IPS-20b (cell line): ENCODE measurements at regions not wholly inside any gene's neighbourhood (a gene's known extent, or its start where the extent isn't known, plus 50 kb on each side); places are given as distances from the start of the nearest gene placed in this dataset.

ENCODE experiments used
- H3K27ac ChIP-seq: one replicate; pipeline ENCODE4 v1.5.1; 2013; ENCODE audit warnings: low read length
- H3K27me3 ChIP-seq: 2 replicates; pipeline ENCODE4 v1.6.1; 2013; ENCODE audit warnings: mild to moderate bottlenecking, low read length, inconsistent platforms; ENCODE audit not compliant: insufficient read depth
- H3K36me3 ChIP-seq: 2 replicates; pipeline ENCODE4 v1.6.1; 2013; ENCODE audit warnings: low read depth, mild to moderate bottlenecking, inconsistent platforms, low read length, moderate library complexity; ENCODE audit not compliant: insufficient read depth
- H3K4me1 ChIP-seq: 2 replicates; pipeline ENCODE4 v1.6.1; 2013; ENCODE audit warnings: mild to moderate bottlenecking, control low read depth, inconsistent platforms, low read length, moderate library complexity; ENCODE audit not compliant: insufficient read depth
- H3K4me3 ChIP-seq: 2 replicates; pipeline ENCODE4 v1.5.1; 2013; ENCODE audit warnings: mild to moderate bottlenecking, low read length, inconsistent platforms
- H3K9ac ChIP-seq: 2 replicates; pipeline ENCODE4 v1.6.1; 2013; ENCODE audit warnings: low read depth, mild to moderate bottlenecking, inconsistent platforms, low read length, moderate library complexity
- H3K9me3 ChIP-seq: 2 replicates; pipeline ENCODE4 v1.6.1; 2013; ENCODE audit warnings: mild to moderate bottlenecking, low read depth, low read length, inconsistent platforms; ENCODE audit not compliant: insufficient read depth

- Histone ChIP-seq H3K9me3 (no peaks in the 10 kb centered on the region), H3K27ac (no peak overlapping the region), H3K27me3 (no peaks in the 10 kb centered on the region), H3K4me3 (no peak overlapping the region), H3K36me3 (no peaks in the 10 kb centered on the region), H3K9ac (no peak overlapping the region; the same call in 1 of the 2 replicates), H3K4me1 (0 out of 2 replicates have a peak, but pooled peaks cover 2% of the 10 kb centered on the region)
These were observed 505.4 kb downstream of the SUCLG1 start for GRCh38 chr2:83953697-83954096.

- Histone ChIP-seq H3K27me3 (no peaks in the 10 kb centered on the region), H3K36me3 (no peaks in the 10 kb centered on the region), H3K9ac (no peak overlapping the region), H3K9me3 (no peaks in the 10 kb centered on the region), H3K27ac (no peak overlapping the region), H3K4me1 (0 out of 2 replicates have a peak, but pooled peaks cover 2% of the 10 kb centered on the region), H3K4me3 (no peak overlapping the region)
These were observed 507.6 kb downstream of the SUCLG1 start for GRCh38 chr2:83951378-83951947.

- Histone ChIP-seq H3K9me3 (no peaks in the 10 kb centered on the region), H3K9ac (no peak overlapping the region), H3K4me1 (peaks cover 10% of the 10 kb centered on the region; the same call in 1 of the 2 replicates), H3K4me3 (no peak overlapping the region), H3K27me3 (no peaks in the 10 kb centered on the region), H3K27ac (no peak overlapping the region), H3K36me3 (no peaks in the 10 kb centered on the region)
These were observed 509.7 kb downstream of the SUCLG1 start for GRCh38 chr2:83949361-83949760.

DNA sequence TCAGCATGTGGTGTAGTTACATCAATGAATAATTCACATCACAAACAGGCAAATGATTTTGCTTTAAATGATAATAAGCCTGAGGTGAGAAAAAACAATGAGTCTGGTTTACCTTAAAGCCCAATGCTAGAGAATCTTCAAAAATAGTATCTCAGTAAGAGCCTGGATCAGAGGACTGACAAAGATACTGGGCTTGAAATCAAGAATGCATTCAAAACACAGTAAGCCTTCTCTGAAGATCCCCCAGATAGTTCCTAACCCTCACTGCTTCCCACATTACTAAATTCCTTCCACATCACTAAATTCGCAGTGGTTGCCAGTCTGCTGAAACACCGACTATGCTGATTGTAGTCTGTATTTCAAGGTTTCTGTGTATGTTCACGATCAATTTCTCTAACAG is 514.9 kb downstream of the SUCLG1 start:
- peaks cover 12% of the 10 kb centered on the region for H3K27me3 ChIP-seq
- H3K27ac ChIP-seq = no peak overlapping the region
- H3K4me1 ChIP-seq = peaks cover 16% of the 10 kb centered on the region; the same call in 1 of the 2 replicates
- no peak overlapping the region; the same call in 1 of the 2 replicates for H3K9ac ChIP-seq
- H3K9me3 ChIP-seq = no peaks in the 10 kb centered on the region
- no peaks in the 10 kb centered on the region for H3K36me3 ChIP-seq
- peak overlapping the region; percentile 9; the same call in 1 of the 2 replicates for H3K4me3 ChIP-seq

DNA sequence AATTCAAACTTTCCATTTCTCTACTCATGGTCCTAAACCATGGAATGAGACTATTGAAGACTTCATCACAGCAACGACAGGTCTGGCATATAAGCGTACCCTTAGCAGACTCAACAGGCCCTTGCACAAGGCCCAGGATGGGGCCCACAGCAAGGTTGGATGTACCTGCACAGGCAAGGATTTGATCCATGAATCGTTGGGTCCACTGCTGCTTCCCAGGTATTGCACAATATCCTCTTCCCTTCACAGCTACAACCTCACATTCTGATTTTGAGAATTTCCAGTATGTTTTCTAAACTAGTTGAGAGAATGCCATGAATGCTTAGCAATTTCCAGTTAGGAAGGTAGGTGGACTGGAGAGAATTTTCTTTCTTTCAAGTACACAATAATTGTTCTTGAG is 515.8 kb downstream of the SUCLG1 start:
- H3K4me3 ChIP-seq = no peak overlapping the region

GRCh38 chr2:83941886-83942285 is 517.2 kb downstream of the SUCLG1 start:
- H3K27me3 ChIP-seq = peaks cover 12% of the 10 kb centered on the region
- H3K9ac ChIP-seq = no peak overlapping the region
- H3K36me3 ChIP-seq = no peaks in the 10 kb centered on the region
- no peak overlapping the region for H3K4me3 ChIP-seq
- H3K9me3 ChIP-seq = no peaks in the 10 kb centered on the region
- no peak overlapping the region for H3K27ac ChIP-seq
- H3K4me1 ChIP-seq = peaks cover 16% of the 10 kb centered on the region; the same call in 1 of the 2 replicates

More for the DNA sequence above, 515.8 kb downstream of the SUCLG1 start:
- no peaks in the 10 kb centered on the region for H3K36me3 ChIP-seq
- no peaks in the 10 kb centered on the region for H3K9me3 ChIP-seq
- H3K9ac ChIP-seq = no peak overlapping the region
- H3K4me1 ChIP-seq = peaks cover 16% of the 10 kb centered on the region; the same call in 1 of the 2 replicates
- peaks cover 12% of the 10 kb centered on the region for H3K27me3 ChIP-seq
- no peak overlapping the region for H3K27ac ChIP-seq

DNA sequence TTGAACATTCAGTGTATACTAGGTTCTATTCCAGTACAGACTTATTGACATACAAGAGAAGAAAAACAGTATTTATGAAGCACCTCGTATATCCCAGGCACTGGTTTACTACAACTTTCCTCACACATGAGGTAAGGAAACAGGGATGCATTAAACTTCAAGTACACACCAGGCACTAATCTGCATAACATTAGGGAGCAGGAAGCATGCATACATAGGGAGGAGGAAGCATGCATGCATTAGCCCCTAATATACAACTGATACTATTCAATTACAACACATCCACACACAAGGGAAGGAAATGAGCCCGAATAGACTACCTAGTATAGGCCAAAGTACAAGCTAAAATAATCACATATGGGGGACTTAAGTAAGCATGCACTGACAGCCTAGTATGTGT is 525.3 kb downstream of the SUCLG1 start:
- Histone ChIP-seq H3K27ac (no peak overlapping the region), H3K4me1 (peaks cover 20% of the 10 kb centered on the region), H3K9me3 (no peaks in the 10 kb centered on the region), H3K36me3 (no peaks in the 10 kb centered on the region), H3K4me3 (peak overlapping the region; percentile 10; the same call in 1 of the 2 replicates), H3K9ac (no peak overlapping the region), H3K27me3 (no peaks in the 10 kb centered on the region)

- no peaks in the 10 kb centered on the region for H3K27me3 ChIP-seq
- H3K4me1 ChIP-seq = no peaks in the 10 kb centered on the region
- H3K9ac ChIP-seq = no peak overlapping the region
- H3K4me3 ChIP-seq = no peak overlapping the region
- no peaks in the 10 kb centered on the region for H3K9me3 ChIP-seq
- no peak overlapping the region for H3K27ac ChIP-seq
- no peaks in the 10 kb centered on the region for H3K36me3 ChIP-seq
These were observed 535.5 kb downstream of the SUCLG1 start for GRCh38 chr2:83923531-83923930.

DNA sequence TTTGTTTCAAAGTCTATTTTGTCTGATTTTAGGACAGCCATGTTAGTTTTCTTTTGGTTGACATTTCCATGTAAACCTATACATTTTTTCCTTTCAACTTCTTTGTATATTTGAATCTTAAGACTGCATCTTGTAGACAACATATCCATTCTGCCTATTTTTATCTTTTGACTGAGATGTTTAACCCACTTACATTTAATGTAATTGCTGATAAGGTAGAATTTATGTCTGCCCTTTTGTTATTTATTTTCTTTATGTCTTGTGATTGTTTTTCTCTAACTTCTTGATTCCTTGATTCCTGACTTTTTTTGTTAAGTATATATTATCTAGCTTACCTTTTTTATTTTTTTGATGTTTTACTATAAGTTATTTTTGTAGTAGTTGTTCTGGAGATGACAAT is 542.5 kb downstream of the SUCLG1 start:
- H3K9ac ChIP-seq = no peak overlapping the region
- no peak overlapping the region for H3K27ac ChIP-seq
- H3K36me3 ChIP-seq = no peaks in the 10 kb centered on the region
- H3K27me3 ChIP-seq = no peaks in the 10 kb centered on the region
- H3K9me3 ChIP-seq = no peaks in the 10 kb centered on the region; the same call in 1 of the 2 replicates
- H3K4me3 ChIP-seq = no peak overlapping the region
- H3K4me1 ChIP-seq = no peaks in the 10 kb centered on the region

DNA sequence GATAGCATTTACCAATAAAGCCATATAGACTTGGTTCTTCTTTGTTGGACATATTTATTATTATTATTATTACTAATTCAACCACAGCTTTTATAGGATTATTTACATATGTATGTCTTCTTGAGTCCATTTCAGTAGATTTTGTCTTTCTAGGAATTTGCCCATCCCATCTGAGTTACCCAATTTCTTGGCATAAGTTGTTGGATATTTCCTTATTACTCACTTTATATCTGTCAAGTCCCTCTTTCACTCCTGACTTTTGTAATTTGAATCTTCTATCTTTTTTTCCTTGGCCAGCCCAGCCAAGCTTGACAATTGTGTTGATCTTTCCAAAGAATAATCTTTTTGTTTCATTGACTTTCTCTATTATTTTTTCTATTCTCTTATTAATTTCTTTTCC is 543.7 kb downstream of the SUCLG1 start:
- H3K36me3 ChIP-seq = no peaks in the 10 kb centered on the region
- H3K4me3 ChIP-seq = no peak overlapping the region
- no peaks in the 10 kb centered on the region for H3K27me3 ChIP-seq
- no peaks in the 10 kb centered on the region; the same call in 1 of the 2 replicates for H3K9me3 ChIP-seq
- no peaks in the 10 kb centered on the region for H3K4me1 ChIP-seq
- no peak overlapping the region for H3K27ac ChIP-seq
- no peak overlapping the region for H3K9ac ChIP-seq

DNA sequence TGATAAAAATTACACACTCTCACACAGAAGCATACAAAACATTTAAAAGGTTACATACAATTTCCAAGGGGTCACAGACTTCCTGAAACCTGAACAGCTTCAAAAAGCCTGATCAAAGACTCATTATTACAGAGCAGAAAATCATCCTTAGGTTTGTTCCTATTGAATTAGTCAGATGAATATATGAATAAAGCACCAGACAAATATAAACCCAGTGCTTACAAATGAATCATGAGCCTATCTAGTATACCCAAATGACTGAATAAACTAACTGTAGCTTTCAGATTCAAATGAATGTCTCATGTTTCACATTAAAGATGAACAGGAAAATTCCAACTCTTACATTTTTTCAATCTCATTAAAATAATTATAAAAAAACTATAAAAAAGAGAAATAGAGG is 550.3 kb downstream of the SUCLG1 start:
- no peak overlapping the region for H3K27ac ChIP-seq
- no peak overlapping the region for H3K9ac ChIP-seq
- H3K36me3 ChIP-seq = no peaks in the 10 kb centered on the region
- no peak overlapping the region for H3K4me3 ChIP-seq
- H3K9me3 ChIP-seq = no peaks in the 10 kb centered on the region; the same call in 1 of the 2 replicates
- H3K4me1 ChIP-seq = no peaks in the 10 kb centered on the region
- H3K27me3 ChIP-seq = no peaks in the 10 kb centered on the region

- Histone ChIP-seq H3K9ac (no peak overlapping the region), H3K27ac (no peak overlapping the region), H3K4me3 (no peak overlapping the region), H3K36me3 (no peaks in the 10 kb centered on the region), H3K9me3 (no peaks in the 10 kb centered on the region), H3K4me1 (peaks cover under 1% of the 10 kb centered on the region; the same call in 1 of the 2 replicates), H3K27me3 (no peaks in the 10 kb centered on the region)
These were observed 557.8 kb downstream of the SUCLG1 start for GRCh38 chr2:83901317-83901716.
